Heart left ventricle (tissue), 13 donors: ENCODE measurements at regions not wholly inside any gene's neighbourhood (a gene's known extent, or its start where the extent isn't known, plus 50 kb on each side); places are given as distances from the start of the nearest gene placed in this dataset.
"Not testable (repeated sequence)": the region's sequence is repeated elsewhere in the genome, so short reads cannot be mapped to it uniquely, and the experiment has no call there.

ENCODE experiments used
- POLR2A ChIP-seq, 2 donors: fragments of 450-650 bp; IDR thresholded peaks; one replicate each; pipeline ENCODE4 v1.6.1; 2017; ENCODE audit warnings: antibody characterized with exemption in 2 of 2, mild to moderate bottlenecking in 2 of 2, moderate library complexity in 2 of 2
- TF ChIP-seq, protein P1 (sequence below), 12 donors: fragments of 200-600 bp; sonication (generic) in 4 of 12; IDR thresholded peaks; one replicate each; pipeline versions ENCODE4 v1.5.0 to v1.8.0; 2018 to 2022; ENCODE audit warnings: antibody characterized with exemption in 12 of 12, mild to moderate bottlenecking in 5 of 12
- donor health status: ischemic (EF 13 %, LVEDD 7.1; RV severe dilation, severe dysfunction).
- donor health status: DM: no; HTN: yes; CAD: no.
- donor health status: DM: no; HTN: no; CAD: no.
- donor health status: ischemic (EF 25% LVEDD 6.9; RV normal size, moderate dysfunction).
- donor health status: ischemic (EF 25% LVEDD 5.7; RV mildly dilated, moderate dysfunction).
- donor health status: ischemic (EF 35%, LVEDD 5.7; RV mildly dilated, moderate dysfunction).
- donor health status: nonischemic (EF 11% LVEDD 7.7; RV severe dilation, severe dysfunction).
- donor health status: DM: yes; HTN: yes; CAD: no.
- donor health status: PGD.
- donor health status: ischemic (EF 29% LVEDD 5.4; RV normal size, mild dysfunction).
- donor health status: nonischemic (EF 23%, LVEDD 6.1; RV moderate dilation, normal function).

DNA sequence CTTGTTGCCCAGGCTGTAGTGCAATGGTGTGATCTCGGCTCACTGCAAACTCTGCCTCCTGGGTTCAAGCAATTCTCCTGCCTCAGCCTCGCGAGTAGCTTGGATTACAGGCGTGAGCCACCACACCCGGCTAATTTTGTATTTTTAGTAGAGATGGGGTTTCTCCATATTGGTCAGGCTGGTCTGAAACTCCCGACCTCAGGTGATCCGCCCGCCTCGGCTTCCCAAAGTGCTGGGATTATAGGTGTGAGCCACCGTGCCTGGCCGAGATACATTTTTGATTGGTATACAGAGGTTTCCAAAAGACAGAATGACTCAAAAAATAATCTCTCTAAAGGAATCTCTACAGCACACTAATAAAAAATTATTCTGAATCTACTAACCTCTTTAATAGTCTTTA is 187.0 kb upstream of the RTL1 start:
- TF ChIP-seq POLR2A (IDR thresholded peaks at IDR 0.05), result not testable (repeated sequence)
- TF ChIP-seq, protein P1, sequence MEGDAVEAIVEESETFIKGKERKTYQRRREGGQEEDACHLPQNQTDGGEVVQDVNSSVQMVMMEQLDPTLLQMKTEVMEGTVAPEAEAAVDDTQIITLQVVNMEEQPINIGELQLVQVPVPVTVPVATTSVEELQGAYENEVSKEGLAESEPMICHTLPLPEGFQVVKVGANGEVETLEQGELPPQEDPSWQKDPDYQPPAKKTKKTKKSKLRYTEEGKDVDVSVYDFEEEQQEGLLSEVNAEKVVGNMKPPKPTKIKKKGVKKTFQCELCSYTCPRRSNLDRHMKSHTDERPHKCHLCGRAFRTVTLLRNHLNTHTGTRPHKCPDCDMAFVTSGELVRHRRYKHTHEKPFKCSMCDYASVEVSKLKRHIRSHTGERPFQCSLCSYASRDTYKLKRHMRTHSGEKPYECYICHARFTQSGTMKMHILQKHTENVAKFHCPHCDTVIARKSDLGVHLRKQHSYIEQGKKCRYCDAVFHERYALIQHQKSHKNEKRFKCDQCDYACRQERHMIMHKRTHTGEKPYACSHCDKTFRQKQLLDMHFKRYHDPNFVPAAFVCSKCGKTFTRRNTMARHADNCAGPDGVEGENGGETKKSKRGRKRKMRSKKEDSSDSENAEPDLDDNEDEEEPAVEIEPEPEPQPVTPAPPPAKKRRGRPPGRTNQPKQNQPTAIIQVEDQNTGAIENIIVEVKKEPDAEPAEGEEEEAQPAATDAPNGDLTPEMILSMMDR (IDR thresholded peaks at IDR 0.05), result not testable (repeated sequence)
